H9 (cell line): ENCODE measurements at regions not wholly inside any gene's neighbourhood (a gene's known extent, or its start where the extent isn't known, plus 50 kb on each side); places are given as distances from the start of the nearest gene placed in this dataset.

Experiments used
- DNase-seq: peaks from one replicate; pipeline ENCODE4 v3.0.0-alpha.2; 2017
- H2AFZ ChIP-seq: one replicate; pipeline ENCODE4 v1.6.1; 2013; ENCODE audit warnings: mild to moderate bottlenecking, low read length, control low read depth, moderate library complexity
- H2AK5ac ChIP-seq: 2 replicates; pipeline ENCODE4 v1.6.1; 2013; ENCODE audit warnings: low read length, control low read depth, mixed read lengths; ENCODE audit not compliant: insufficient read length
- H2BK120ac ChIP-seq: one replicate; pipeline ENCODE4 v1.6.1; 2013; ENCODE audit warnings: low read depth, mild to moderate bottlenecking, low read length, control low read depth, inconsistent platforms; ENCODE audit not compliant: poor library complexity, severe bottlenecking
- H2BK12ac ChIP-seq: 2 replicates; pipeline ENCODE4 v1.6.1; 2013; ENCODE audit warnings: low read length, control low read depth, mixed read lengths, low read depth; ENCODE audit not compliant: insufficient read length
- H2BK15ac ChIP-seq: 2 replicates; pipeline ENCODE4 v1.6.1; 2013; ENCODE audit warnings: low read depth, low read length, control low read depth
- H2BK20ac ChIP-seq: one replicate; pipeline ENCODE4 v1.6.1; 2013; ENCODE audit warnings: low read depth, mild to moderate bottlenecking, low read length, control low read depth, inconsistent platforms; ENCODE audit not compliant: poor library complexity, severe bottlenecking
- H2BK5ac ChIP-seq: 2 replicates; pipeline ENCODE4 v1.6.1; 2013; ENCODE audit warnings: low read length, control low read depth, mixed read lengths; ENCODE audit not compliant: insufficient read length
- H3K14ac ChIP-seq: 2 replicates; pipeline ENCODE4 v1.6.1; 2013; ENCODE audit warnings: low read length, control low read depth; ENCODE audit not compliant: insufficient read depth
- H3K18ac ChIP-seq: 2 replicates; pipeline ENCODE4 v1.6.1; 2013; ENCODE audit warnings: low read depth, mild to moderate bottlenecking, mixed read lengths, low read length, control low read depth; ENCODE audit not compliant: insufficient read length
- H3K23ac ChIP-seq: 2 replicates; pipeline ENCODE4 v1.6.1; 2013; ENCODE audit warnings: low read length, control low read depth, mixed read lengths, low read depth; ENCODE audit not compliant: insufficient read length
- H3K23me2 ChIP-seq: 2 replicates; pipeline ENCODE4 v1.6.1; 2013; ENCODE audit warnings: low read depth, mild to moderate bottlenecking, mixed read lengths, low read length, control low read depth; ENCODE audit not compliant: insufficient read length, poor library complexity, severe bottlenecking
- H3K27ac ChIP-seq: 2 replicates; pipeline ENCODE4 v1.5.1; 2013; ENCODE audit warnings: low read length, control low read depth, mixed read lengths, low read depth; ENCODE audit not compliant: insufficient read length
- H3K27me3 ChIP-seq: 2 replicates; pipeline ENCODE4 v1.6.1; 2013; ENCODE audit warnings: low read length, control low read depth, inconsistent platforms; ENCODE audit not compliant: insufficient read depth
- H3K4ac ChIP-seq: 2 replicates; pipeline ENCODE4 v1.6.1; 2013; ENCODE audit warnings: low read depth, mild to moderate bottlenecking, control low read depth, inconsistent platforms, low read length, moderate library complexity
- H3K4me1 ChIP-seq: 2 replicates; pipeline ENCODE4 v1.6.1; 2013; ENCODE audit warnings: low read length, control low read depth, inconsistent platforms; ENCODE audit not compliant: insufficient read depth
- H3K4me2 ChIP-seq: 2 replicates; pipeline ENCODE4 v1.6.1; 2013; ENCODE audit warnings: low read length, control low read depth, mixed read lengths; ENCODE audit not compliant: insufficient read length, insufficient read depth
- H3K56ac ChIP-seq: 2 replicates; pipeline ENCODE4 v1.6.1; 2013; ENCODE audit warnings: low read depth, mild to moderate bottlenecking, mixed read lengths, low read length, control low read depth; ENCODE audit not compliant: insufficient read length
- H3K79me1 ChIP-seq: 2 replicates; pipeline ENCODE4 v1.6.1; 2013; ENCODE audit warnings: low read depth, mild to moderate bottlenecking, moderate library complexity, low read length, control low read depth, inconsistent platforms; ENCODE audit not compliant: insufficient read depth, poor library complexity, severe bottlenecking
- H3K79me2 ChIP-seq: 2 replicates; pipeline ENCODE4 v1.6.1; 2013; ENCODE audit warnings: low read length, control low read depth, inconsistent platforms; ENCODE audit not compliant: insufficient read depth
- H3K9ac ChIP-seq: 2 replicates; pipeline ENCODE4 v1.6.1; 2013; ENCODE audit warnings: low read length, control low read depth, mixed read lengths; ENCODE audit not compliant: insufficient read length; ENCODE audit errors: extremely low read depth
- H3K9me3 ChIP-seq: one replicate; pipeline ENCODE4 v1.6.1; 2013; ENCODE audit warnings: low read depth, low read length, inconsistent platforms; ENCODE audit not compliant: control insufficient read depth
- H3T11ph ChIP-seq: one replicate; pipeline ENCODE4 v1.6.1; 2013; ENCODE audit warnings: mild to moderate bottlenecking, low read length, control low read depth, inconsistent platforms
- H4K20me1 ChIP-seq: one replicate; pipeline ENCODE4 v1.6.1; 2013; ENCODE audit not compliant: control insufficient read depth, insufficient read length, insufficient read depth
- H4K5ac ChIP-seq: 2 replicates; pipeline ENCODE4 v1.6.1; 2013; ENCODE audit warnings: low read depth, mild to moderate bottlenecking, mixed read lengths, low read length, control low read depth; ENCODE audit not compliant: insufficient read length
- H4K8ac ChIP-seq: replicated peaks from 2 replicates; pipeline ENCODE4 v1.6.1; 2013; ENCODE audit warnings: low read length, control low read depth, mixed read lengths, low read depth; ENCODE audit not compliant: insufficient read length
- H4K91ac ChIP-seq: 2 replicates; pipeline ENCODE4 v1.6.1; 2013; ENCODE audit warnings: low read depth, mild to moderate bottlenecking, moderate library complexity, mixed read lengths, low read length, control low read depth; ENCODE audit not compliant: insufficient read length
- H3K27ac Mint-ChIP-seq, 3 experiments: 2 replicates in 2 of 3; 3 replicates in 1 of 3; pipeline ENCODE4 v1.8.0; 2020 to 2021; ENCODE audit warnings: mixed read lengths in 3 of 3, mild to moderate bottlenecking in 1 of 3, moderate library complexity in 1 of 3
- H3K27me3 Mint-ChIP-seq: 2 replicates; pipeline ENCODE4 v1.8.0; 2021; ENCODE audit warnings: low read depth, mild to moderate bottlenecking, moderate library complexity, mixed read lengths
- H3K36me3 Mint-ChIP-seq, 3 experiments: 2 replicates in 2 of 3; 3 replicates in 1 of 3; pipeline ENCODE4 v1.8.0; 2020 to 2021; ENCODE audit warnings: low read depth in 3 of 3, mixed read lengths in 3 of 3; ENCODE audit not compliant: insufficient read depth in 1 of 3
- H3K4me1 Mint-ChIP-seq, 2 experiments: 2 replicates each; pipeline ENCODE4 v1.8.0; 2020; ENCODE audit warnings: mixed read lengths in 2 of 2
- H3K4me3 Mint-ChIP-seq, 2 experiments: 2 replicates in 1 of 2; 3 replicates in 1 of 2; pipeline ENCODE4 v1.8.0; 2020 to 2021; ENCODE audit warnings: mild to moderate bottlenecking in 2 of 2, mixed read lengths in 2 of 2, moderate library complexity in 1 of 2
- H3K9me3 Mint-ChIP-seq, 2 experiments: 2 replicates in 1 of 2; 3 replicates in 1 of 2; pipeline ENCODE4 v1.8.0; 2020; ENCODE audit warnings: mild to moderate bottlenecking in 2 of 2, mixed read lengths in 2 of 2, moderate library complexity in 1 of 2
- TF ChIP-seq, protein P1 (sequence below): fragments of 200-600 bp; sonication (generic); conservative IDR thresholded peaks from 3 replicates; pipeline ENCODE4 v1.8.0; 2021; ENCODE audit warnings: antibody characterized with exemption, mild to moderate bottlenecking

- H4K91ac ChIP-seq = no peak overlapping the region
- H3K23me2 ChIP-seq = no peaks in the 10 kb centered on the region
- H2BK12ac ChIP-seq = no peak overlapping the region
- Mint-ChIP-seq H3K9me3 (no peaks in the 10 kb centered on the region), H3K36me3 (no peaks in the 10 kb centered on the region), H3K27me3 (no peaks in the 10 kb centered on the region), H3K4me1 (no peaks in the 10 kb centered on the region), H3K4me3 (no peak overlapping the region), H3K27ac (no peak overlapping the region)
- no peak overlapping the region for H3K27ac ChIP-seq
- H2AFZ ChIP-seq = no peak overlapping the region
- no peak overlapping the region for H2BK5ac ChIP-seq
- H2BK120ac ChIP-seq = no peak overlapping the region
- H2BK20ac ChIP-seq = no peak overlapping the region
- no peak overlapping the region for H3K4me2 ChIP-seq
- no peak overlapping the region for H4K8ac ChIP-seq
- TF ChIP-seq, protein P1, sequence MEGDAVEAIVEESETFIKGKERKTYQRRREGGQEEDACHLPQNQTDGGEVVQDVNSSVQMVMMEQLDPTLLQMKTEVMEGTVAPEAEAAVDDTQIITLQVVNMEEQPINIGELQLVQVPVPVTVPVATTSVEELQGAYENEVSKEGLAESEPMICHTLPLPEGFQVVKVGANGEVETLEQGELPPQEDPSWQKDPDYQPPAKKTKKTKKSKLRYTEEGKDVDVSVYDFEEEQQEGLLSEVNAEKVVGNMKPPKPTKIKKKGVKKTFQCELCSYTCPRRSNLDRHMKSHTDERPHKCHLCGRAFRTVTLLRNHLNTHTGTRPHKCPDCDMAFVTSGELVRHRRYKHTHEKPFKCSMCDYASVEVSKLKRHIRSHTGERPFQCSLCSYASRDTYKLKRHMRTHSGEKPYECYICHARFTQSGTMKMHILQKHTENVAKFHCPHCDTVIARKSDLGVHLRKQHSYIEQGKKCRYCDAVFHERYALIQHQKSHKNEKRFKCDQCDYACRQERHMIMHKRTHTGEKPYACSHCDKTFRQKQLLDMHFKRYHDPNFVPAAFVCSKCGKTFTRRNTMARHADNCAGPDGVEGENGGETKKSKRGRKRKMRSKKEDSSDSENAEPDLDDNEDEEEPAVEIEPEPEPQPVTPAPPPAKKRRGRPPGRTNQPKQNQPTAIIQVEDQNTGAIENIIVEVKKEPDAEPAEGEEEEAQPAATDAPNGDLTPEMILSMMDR = no peak
- H3K27me3 ChIP-seq = no peaks in the 10 kb centered on the region
- H3K9me3 ChIP-seq = no peaks in the 10 kb centered on the region
- H4K5ac ChIP-seq = no peak overlapping the region
- H4K20me1 ChIP-seq = no peaks in the 10 kb centered on the region
- no peaks in the 10 kb centered on the region for H3K79me2 ChIP-seq
- H3K4ac ChIP-seq = no peak overlapping the region
- no peak overlapping the region for H3K18ac ChIP-seq
- H3K23ac ChIP-seq = no peak overlapping the region
- H3K56ac ChIP-seq = no peak overlapping the region
- no peaks in the 10 kb centered on the region for H3K79me1 ChIP-seq
- H3K9ac ChIP-seq = no peak overlapping the region
- H3T11ph ChIP-seq = no peak overlapping the region
- H3K14ac ChIP-seq = no peak overlapping the region
- no peak overlapping the region for H2BK15ac ChIP-seq
- no peak overlapping the region for H2AK5ac ChIP-seq
- DNase-seq = no peak
- no peaks in the 10 kb centered on the region for H3K4me1 ChIP-seq
These were observed 314.7 kb upstream of the RGMB start for GRCh38 chr5:98458726-98459125.
